ENCODE measurements at regions not wholly inside any gene's neighbourhood (a gene's known extent, or its start where the extent isn't known, plus 50 kb on each side); places are given as distances from the start of the nearest gene placed in this dataset.
A peak's percentile ranks its signal among the peaks of the same experiment; 100 is the strongest.
"Not testable (repeated sequence)": the region's sequence is repeated elsewhere in the genome, so short reads cannot be mapped to it uniquely, and the experiment has no call there.

DNA sequence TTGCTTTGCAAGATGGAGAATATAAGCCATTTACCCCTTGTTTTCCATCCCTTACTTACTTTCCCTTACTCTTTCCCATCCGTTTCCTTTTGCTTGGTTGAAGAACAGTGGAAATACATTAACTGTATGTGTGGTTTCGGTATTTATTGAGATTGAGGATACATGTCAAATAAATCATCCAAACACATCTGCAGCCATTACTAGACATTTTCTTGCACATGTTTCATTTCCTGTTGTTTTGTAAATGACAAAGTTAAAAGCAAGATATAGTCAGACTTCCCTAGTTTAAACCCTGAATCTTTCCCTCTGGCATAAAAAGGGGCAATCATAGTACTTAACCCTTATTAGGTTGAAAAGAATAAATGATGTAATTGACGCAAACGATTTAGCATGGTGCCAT lies 82.1 kb upstream of the BCHE start:
- in situ Hi-C loops (cut with HindIII; ENCODE audit: low pct_unique_long_range_greater_than_20kb, low sequenced_read_pairs) = no loop called here
- no peak for DNase-seq (ENCODE audit: low read depth, low spot score)

DNA sequence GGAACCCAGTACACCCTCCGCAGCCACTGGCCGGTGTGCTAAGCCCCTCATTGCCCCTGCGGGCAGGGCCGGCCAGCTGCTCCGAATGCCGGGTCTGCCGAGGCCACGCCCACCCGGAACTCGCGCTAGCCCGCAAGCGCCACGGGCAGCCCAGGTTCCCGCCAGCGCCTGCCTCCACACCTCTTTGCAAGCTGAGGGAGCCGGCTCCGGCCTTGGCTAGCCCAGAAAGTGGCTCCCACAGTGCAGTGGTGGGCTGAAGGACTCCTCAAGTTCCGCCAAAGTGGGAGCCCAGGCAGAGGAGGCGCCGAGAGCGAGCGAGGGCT lies 81.4 kb upstream of the BCHE start:
- DNase-seq (ENCODE audit: low read depth, low spot score) = no peak
- in situ Hi-C loops (cut with HindIII; ENCODE audit: low pct_unique_long_range_greater_than_20kb, low sequenced_read_pairs) = no loop called here

DNA sequence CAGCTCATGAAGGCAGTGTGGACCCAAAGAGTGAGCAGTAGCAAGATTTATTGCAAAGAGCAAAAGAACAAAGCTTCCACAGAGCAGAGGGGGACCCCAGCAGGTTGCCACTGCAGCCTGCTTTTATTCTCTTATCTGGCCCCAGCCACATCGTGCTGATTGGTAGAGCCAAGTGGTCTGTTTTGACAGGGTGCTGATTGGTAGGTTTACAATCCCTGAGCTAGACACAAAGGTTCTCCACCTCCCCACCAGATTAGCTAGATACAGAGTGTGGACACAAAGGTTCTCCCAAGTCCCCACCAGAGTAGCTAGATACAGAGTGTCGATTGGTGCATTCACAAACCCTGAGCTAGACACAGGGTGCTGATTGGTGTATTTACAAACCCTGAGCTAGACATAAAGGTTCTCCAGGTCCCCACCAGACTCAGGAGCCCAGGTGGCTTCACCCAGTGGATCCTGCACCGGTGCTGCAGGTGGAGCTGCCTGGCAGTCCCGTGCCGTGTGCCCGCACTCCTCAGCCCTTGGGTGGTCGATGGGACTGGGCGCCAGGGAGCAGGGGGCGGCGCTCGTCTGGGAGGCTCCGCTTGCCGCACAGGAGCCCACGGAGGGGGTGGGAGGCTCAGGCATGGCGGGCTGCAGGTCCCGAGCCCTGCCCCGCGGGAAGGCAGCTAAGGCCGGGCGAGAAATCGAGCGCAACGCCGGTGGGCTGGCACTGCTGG lies 80.9 kb upstream of the BCHE start:
- in situ Hi-C loops (cut with HindIII; ENCODE audit: low pct_unique_long_range_greater_than_20kb, low sequenced_read_pairs) = not testable (repeated sequence)

DNA sequence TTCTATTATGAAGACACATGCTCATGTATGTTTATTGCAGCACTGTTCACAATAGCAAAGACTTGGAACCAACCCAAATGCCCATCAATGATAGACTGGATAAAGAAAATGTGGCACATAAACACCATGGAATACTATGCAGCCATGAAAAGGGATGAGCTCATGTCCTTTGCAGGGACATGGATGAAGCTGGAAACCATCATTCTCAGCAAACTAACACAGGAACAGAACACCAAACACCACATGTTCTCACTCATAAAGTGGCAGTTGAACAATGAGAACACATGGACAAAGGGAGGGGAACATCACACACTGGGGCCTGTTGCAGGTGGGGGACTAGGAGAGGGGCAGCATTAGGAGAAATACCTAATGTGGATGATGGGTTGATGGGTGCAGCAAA lies 77.9 kb upstream of the BCHE start:
- in situ Hi-C loops (cut with HindIII; ENCODE audit: low pct_unique_long_range_greater_than_20kb, low sequenced_read_pairs); DNase-seq (ENCODE audit: low read depth, low spot score): not testable (repeated sequence)

More for the DNA sequence above, 80.9 kb upstream of the BCHE start:
- not testable (repeated sequence) for DNase-seq (ENCODE audit: low read depth, low spot score)

DNA sequence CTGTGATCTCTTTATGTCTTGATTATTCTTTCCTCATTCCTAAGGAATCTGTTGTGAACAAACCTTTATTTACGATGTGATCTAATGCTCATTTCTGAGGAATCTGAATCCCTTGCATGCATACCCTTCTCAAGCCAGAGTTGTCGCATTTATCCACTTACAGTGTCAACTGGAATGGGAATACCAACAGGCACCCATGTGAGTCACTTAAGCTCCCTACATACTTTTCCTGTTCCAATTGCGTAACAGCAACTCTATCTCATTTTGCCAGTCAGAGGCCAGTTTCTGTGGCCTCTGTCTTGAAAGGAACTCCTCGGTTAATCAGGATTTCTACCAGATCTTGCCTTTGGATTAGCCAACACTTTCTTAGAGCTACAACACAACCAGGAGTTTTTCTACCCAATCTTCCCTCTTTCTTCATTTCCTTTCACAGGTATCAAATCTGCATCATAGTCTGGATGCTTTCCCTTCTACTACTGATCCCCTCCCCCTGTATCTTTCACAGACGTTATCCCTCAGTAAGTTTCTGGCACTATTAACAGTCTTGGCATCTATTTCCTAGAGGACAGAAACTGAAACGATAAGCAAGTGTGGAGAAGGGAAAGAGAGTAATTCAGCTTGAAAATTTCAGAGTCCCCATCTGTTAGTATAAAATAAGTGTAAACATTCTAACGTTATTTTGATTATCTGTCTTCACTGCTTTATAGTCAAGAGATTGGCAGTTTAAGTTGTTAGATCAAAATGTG lies 66.8 kb upstream of the BCHE start:
- in situ Hi-C loops (cut with HindIII; ENCODE audit: low pct_unique_long_range_greater_than_20kb, low sequenced_read_pairs) = no loop called here
- DNase-seq (ENCODE audit: low read depth, low spot score) = no peak

DNA sequence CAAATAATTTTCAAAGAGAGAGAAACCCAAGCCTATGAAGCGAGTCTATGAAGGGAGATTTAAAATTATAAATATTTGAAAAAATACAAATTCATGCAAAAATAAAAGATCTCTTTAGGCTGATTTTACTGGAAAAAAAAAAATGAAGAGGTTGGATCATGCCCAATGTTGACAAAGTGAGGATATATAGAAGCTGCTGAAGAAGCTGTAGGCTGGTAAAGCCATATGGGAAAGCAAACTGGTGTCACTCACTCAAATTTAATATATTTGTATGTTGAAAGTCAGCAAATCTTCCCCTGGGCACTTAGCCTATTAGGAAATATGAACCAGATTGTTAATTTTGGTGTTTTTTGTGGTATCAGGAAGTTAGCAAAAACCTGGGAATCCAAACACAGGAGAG lies 61.8 kb upstream of the BCHE start:
- no peak for DNase-seq (ENCODE audit: low read depth, low spot score)
- in situ Hi-C loops (cut with HindIII; ENCODE audit: low pct_unique_long_range_greater_than_20kb, low sequenced_read_pairs) = no loop called here

DNA sequence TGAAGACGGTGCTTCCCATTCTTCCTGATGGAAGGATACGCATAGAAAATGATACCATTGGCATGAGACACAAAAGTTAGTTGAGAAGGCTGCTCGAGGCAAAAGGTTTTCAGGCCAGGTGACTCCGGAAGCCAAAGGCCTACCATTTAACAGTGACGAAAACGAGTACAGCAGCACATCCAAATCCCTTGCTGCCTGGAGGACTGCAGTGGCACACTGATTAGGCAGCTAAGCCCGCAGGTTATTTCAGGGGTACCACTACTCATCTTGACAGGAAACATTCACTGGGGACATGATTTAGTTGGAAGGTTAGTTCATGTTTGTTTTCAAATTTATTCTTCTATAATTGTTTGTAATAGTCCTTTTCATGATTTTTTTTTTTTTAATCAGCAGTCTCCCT lies 59.9 kb upstream of the BCHE start:
- in situ Hi-C loops (cut with HindIII; ENCODE audit: low pct_unique_long_range_greater_than_20kb, low sequenced_read_pairs) = no loop called here
- DNase-seq (ENCODE audit: low read depth, low spot score) = no peak

DNA sequence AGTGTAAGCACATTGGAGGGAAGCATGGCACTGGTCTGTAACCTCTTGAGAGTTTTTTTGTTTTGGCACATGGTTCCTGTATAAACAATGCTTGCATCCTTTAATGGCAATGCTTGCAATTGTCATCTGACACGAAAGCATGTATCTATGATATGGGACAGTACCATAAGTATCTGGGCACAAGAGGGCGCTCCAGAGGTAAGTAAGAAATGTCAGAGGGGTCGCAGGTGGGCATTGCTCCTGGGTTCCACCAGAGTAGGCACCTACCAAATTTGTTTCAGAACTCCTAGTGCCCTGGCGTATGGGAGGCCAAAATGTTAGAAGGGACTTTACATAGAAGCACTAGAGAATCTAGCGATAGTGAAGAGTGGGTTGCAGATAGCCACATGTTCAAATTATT lies 58.7 kb upstream of the BCHE start:
- in situ Hi-C loops (cut with HindIII; ENCODE audit: low pct_unique_long_range_greater_than_20kb, low sequenced_read_pairs) = no loop called here
- peak; percentile 68 for DNase-seq (ENCODE audit: low read depth, low spot score)

DNA sequence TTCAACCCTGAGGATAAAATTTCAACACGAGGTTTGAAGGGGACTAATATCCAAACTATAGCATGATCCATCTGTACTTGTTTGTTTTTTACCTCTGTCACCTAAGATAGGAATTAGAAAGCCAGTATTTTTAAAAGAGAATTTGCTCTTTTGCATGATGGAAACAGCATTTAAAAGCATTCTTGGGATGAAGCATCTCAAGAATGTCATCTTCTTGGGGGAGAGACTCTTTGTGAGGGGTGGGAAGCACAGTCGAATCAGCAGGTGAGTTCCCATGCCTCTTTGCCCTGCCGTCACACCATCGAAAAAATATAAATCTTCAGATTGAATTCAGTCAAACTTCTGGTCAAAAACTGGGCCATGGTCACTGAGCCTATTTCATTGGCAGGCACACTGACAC lies 55.3 kb upstream of the BCHE start:
- in situ Hi-C loops (cut with HindIII; ENCODE audit: low pct_unique_long_range_greater_than_20kb, low sequenced_read_pairs) = no loop called here
- no peak for DNase-seq (ENCODE audit: low read depth, low spot score)

Small RNA genes in the stretch of these regions (small RNA-seq; reads per million reads assigned to genes)
- 0 reads per million in 2 experiments for gene AC069439.1
- 0 reads per million in 2 experiments for gene AC072046.1
- 0 reads per million in 2 experiments for gene AC072046.2
- 0 reads per million in 2 experiments for gene MTND4LP10
- gene RN7SKP298 = 0 reads per million in 2 experiments
